Upper lobe of left lung (tissue), 4 donors: ENCODE measurements at regions not wholly inside any gene's neighbourhood (a gene's known extent, or its start where the extent isn't known, plus 50 kb on each side); places are given as distances from the start of the nearest gene placed in this dataset.
"Not testable (repeated sequence)": the region's sequence is repeated elsewhere in the genome, so short reads cannot be mapped to it uniquely, and the experiment has no call there.

Experiments
- EP300 ChIP-seq, 4 donors: sonication (generic); formaldehyde crosslinking; IDR thresholded peaks; one replicate each; pipeline ENCODE4 v1.5.1; 2017; ENCODE audit warnings: antibody characterized with exemption in 4 of 4, control low read depth in 2 of 4
- POLR2A ChIP-seq, 4 donors: fragments of 450-650 bp; IDR thresholded peaks; one replicate each; pipeline ENCODE4 v1.5.1; 2016 to 2017; ENCODE audit warnings: antibody characterized with exemption in 4 of 4, mild to moderate bottlenecking in 2 of 4
- POLR2AphosphoS5 ChIP-seq, 2 donors: sonication (generic); formaldehyde crosslinking; IDR thresholded peaks; one replicate each; pipeline ENCODE4 v1.5.1; 2017; ENCODE audit warnings: antibody characterized with exemption in 2 of 2
- TF ChIP-seq, protein P1 (sequence below), 6 experiments: fragments of 450-650 bp in 4 of 6; fragments of 200-600 bp in 2 of 6; sonication (generic) in 2 of 6; IDR thresholded peaks; one replicate each; pipeline ENCODE4 v1.5.1; 2016 to 2019; ENCODE audit warnings: antibody characterized with exemption in 6 of 6

DNA sequence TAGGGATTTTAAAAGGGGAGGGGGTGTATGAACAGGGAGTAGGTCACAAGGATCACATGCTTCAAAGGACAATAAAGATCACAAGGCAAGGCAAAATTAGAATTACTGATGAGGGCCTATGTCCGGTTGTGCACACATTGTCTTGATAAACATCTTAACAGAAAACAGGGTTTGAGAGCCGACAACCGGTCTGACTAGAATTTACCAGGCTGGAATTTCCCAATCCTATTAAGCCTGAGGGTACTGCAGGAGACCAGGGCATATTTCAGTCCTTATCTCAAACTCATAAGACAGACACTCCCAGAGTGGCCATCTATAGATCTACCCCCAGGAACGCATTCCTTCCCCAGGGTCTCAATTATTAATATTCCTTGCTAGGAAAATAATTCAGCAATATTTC is 292.9 kb downstream of the NKX6-1 start:
- TF ChIP-seq, protein P1, sequence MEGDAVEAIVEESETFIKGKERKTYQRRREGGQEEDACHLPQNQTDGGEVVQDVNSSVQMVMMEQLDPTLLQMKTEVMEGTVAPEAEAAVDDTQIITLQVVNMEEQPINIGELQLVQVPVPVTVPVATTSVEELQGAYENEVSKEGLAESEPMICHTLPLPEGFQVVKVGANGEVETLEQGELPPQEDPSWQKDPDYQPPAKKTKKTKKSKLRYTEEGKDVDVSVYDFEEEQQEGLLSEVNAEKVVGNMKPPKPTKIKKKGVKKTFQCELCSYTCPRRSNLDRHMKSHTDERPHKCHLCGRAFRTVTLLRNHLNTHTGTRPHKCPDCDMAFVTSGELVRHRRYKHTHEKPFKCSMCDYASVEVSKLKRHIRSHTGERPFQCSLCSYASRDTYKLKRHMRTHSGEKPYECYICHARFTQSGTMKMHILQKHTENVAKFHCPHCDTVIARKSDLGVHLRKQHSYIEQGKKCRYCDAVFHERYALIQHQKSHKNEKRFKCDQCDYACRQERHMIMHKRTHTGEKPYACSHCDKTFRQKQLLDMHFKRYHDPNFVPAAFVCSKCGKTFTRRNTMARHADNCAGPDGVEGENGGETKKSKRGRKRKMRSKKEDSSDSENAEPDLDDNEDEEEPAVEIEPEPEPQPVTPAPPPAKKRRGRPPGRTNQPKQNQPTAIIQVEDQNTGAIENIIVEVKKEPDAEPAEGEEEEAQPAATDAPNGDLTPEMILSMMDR (IDR thresholded peaks at IDR 0.05) = not testable (repeated sequence)
- TF ChIP-seq POLR2A, EP300, POLR2AphosphoS5 (IDR thresholded peaks at IDR 0.05): not testable (repeated sequence)
